ENCODE measurements at regions not wholly inside any gene's neighbourhood (a gene's known extent, or its start where the extent isn't known, plus 50 kb on each side); places are given as distances from the start of the nearest gene placed in this dataset.

DNA sequence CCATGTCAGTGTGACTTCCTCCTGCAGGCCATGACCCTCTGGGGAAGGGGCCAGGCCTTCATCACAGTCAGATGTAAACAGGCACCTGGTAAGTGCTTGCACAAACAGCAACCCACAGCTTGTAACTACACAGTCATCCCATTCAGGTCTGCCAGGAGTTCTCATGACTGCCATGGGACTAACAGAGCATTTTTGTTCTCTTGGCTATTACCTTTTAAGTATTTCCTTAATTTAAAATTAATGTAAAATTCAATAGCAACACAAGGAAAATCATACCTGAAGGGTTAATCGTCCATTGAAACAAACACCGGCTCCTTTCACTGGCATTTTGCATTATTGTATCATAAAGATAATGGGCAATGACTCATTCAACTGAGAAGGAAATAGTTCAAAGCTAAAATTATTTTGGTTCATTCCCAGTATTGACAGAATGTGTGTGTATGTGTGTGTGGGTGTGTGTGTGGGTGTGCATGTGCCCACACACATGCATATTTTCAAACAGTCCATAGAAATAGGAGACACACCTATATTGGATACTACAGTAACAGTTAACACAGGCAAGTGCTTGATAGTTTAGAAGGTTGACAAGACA, 307.9 kb downstream of the WDR11 start:
- Histone ChIP-seq H3K36me3 (no peaks in the 10 kb centered on the region), H3K27me3 (no peaks in the 10 kb centered on the region), H3K9me3 (no peaks in the 10 kb centered on the region), H3K4me1 (ENCODE audit: control insufficient read depth in 1 of 2, insufficient read depth in 1 of 2, low read depth in 1 of 2, low read length in 1 of 2) (peaks cover 0 to 8% of the 10 kb centered on the region in 2 experiments), H3K27ac (peak overlapping the region; percentile 78), H3K4me3 (ENCODE audit: low read depth in 1 of 2, low read length in 1 of 2) (no peak overlapping the region)
- TF ChIP-seq, protein P1, sequence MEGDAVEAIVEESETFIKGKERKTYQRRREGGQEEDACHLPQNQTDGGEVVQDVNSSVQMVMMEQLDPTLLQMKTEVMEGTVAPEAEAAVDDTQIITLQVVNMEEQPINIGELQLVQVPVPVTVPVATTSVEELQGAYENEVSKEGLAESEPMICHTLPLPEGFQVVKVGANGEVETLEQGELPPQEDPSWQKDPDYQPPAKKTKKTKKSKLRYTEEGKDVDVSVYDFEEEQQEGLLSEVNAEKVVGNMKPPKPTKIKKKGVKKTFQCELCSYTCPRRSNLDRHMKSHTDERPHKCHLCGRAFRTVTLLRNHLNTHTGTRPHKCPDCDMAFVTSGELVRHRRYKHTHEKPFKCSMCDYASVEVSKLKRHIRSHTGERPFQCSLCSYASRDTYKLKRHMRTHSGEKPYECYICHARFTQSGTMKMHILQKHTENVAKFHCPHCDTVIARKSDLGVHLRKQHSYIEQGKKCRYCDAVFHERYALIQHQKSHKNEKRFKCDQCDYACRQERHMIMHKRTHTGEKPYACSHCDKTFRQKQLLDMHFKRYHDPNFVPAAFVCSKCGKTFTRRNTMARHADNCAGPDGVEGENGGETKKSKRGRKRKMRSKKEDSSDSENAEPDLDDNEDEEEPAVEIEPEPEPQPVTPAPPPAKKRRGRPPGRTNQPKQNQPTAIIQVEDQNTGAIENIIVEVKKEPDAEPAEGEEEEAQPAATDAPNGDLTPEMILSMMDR (IDR thresholded peaks at IDR 0.05) = no peak

DNA sequence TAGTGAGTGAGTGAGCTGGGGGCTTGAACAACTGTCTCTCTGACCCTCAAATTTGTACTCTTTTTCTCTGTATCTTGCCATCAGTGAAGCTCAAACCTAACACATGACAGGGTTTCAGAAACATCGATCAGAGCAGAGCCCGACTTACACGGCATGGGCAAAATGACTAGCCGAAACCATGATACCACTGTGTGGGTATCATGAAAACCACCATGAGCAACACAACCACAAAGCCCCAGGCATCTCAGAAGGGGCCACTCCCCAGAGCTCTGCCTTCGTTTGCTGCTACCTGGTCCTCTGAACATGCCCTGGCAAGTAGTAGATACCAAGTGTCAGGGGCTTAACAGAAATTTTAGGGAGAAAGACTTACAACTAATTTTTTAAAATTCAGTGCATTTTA, 308.5 kb downstream of the WDR11 start:
- no peak overlapping the region for H3K27ac ChIP-seq
- TF ChIP-seq, protein P1 (IDR thresholded peaks at IDR 0.05) = no peak
- H3K36me3 ChIP-seq = no peaks in the 10 kb centered on the region
- H3K4me3 ChIP-seq (ENCODE audit: low read depth in 1 of 2, low read length in 1 of 2) = no peak overlapping the region
- H3K4me1 ChIP-seq (ENCODE audit: control insufficient read depth in 1 of 2, insufficient read depth in 1 of 2, low read depth in 1 of 2, low read length in 1 of 2) = peaks cover 0 to 8% of the 10 kb centered on the region in 2 experiments
- no peaks in the 10 kb centered on the region for H3K27me3 ChIP-seq
- no peaks in the 10 kb centered on the region for H3K9me3 ChIP-seq

DNA sequence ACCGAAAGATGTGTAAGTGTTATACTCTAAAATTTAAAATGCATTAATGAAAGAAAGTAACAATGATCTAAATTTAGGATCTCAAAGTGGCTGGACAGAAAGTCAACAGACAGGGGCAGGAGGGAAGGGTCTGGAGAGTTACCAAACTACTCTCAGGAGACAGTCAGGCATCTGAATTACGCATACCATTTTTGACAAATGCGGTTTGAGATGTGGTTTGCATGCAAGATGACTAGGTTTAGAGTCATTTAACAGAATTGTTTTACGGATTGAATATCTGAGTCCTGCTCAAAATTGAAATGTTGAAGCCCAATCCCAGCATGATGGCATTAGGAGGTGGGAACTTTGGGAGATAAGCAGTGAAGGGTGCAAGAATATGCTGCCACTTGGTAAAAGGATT, 314.1 kb downstream of the WDR11 start:
- no peak overlapping the region for H3K27ac ChIP-seq
- H3K4me3 ChIP-seq (ENCODE audit: low read depth in 1 of 2, low read length in 1 of 2) = no peak overlapping the region
- no peaks in the 10 kb centered on the region for H3K9me3 ChIP-seq

DNA sequence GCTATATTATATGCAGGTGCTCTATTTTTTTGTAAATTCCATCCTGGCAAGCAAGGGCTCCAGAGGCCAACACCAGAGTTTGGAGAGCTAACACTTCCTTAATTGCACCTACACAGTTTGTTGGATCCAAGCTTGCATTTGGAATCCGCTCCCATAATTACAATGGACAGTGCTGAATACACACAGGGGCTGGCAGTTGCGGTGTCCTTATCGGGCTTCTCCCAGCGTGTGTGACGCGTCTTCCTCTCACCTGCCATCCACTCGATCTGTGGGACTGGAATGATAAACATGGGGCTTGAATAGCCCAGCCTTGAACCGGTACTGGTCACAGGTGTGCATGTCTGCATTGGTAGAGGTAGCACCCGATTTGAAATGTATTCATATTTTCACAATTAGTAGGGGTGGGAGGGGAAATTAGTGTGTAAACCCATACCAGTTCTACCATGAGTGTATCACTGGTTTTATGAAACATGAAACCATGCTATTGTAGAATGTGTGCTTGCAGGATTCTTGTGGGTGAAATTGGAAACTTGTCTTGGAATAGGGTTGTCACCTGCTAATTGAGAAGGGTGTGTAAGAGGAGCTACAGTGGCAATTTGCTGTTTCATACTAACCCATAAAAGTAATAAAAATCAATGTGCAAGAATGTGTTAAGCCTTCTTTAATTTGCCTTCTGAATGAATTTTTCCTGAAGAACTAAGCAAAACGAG, 316.5 kb downstream of the WDR11 start:
- H3K27me3 ChIP-seq = no peaks in the 10 kb centered on the region
- no peak overlapping the region for H3K4me3 ChIP-seq (ENCODE audit: low read depth in 1 of 2, low read length in 1 of 2)
- no peaks in the 10 kb centered on the region for H3K36me3 ChIP-seq
- no peaks in the 10 kb centered on the region for H3K9me3 ChIP-seq
- H3K27ac ChIP-seq = no peak overlapping the region
- TF ChIP-seq, protein P1 (IDR thresholded peaks at IDR 0.05) = no peak
- H3K4me1 ChIP-seq (ENCODE audit: control insufficient read depth in 1 of 2, insufficient read depth in 1 of 2, low read depth in 1 of 2, low read length in 1 of 2) = peaks cover 0 to 22% of the 10 kb centered on the region in 2 experiments

More for the DNA sequence above, 314.1 kb downstream of the WDR11 start:
- Histone ChIP-seq H3K36me3 (no peaks in the 10 kb centered on the region), H3K27me3 (no peaks in the 10 kb centered on the region), H3K4me1 (ENCODE audit: control insufficient read depth in 1 of 2, insufficient read depth in 1 of 2, low read depth in 1 of 2, low read length in 1 of 2) (peaks cover 0 to 19% of the 10 kb centered on the region in 2 experiments)
- TF ChIP-seq, protein P1 (IDR thresholded peaks at IDR 0.05) = no peak

DNA sequence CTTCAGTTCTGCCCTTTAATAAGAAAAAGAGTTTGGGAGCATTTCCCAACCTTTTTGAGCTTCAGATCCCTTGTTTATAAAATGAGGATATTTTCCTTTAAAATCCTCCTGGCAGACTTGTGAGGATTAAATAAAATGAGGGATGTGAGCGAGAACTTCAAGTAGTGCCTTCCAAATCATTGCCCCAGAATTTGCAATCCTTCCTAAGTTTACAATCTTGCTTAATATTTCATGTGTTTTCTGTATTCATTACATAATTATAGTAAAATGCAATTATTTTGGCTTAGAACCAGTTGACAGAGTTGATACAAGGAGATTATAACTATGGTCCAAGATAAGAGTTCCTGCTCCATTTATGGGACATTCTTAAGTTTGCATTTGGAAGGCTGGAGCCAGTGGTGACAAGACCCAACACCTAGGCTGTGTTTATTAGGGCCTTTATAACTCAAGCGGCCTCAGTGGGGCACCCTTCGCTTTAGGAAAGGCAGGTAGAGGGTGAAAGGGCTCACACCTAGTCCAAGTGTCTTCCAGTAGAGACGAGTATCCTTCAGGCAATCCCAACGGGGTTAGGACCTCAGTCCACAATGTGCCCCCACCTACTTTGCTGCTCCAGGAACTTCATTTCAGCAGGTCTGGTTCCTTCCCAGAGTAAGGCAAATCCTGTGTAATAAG, 317.5 kb downstream of the WDR11 start:
- TF ChIP-seq, protein P1 (IDR thresholded peaks at IDR 0.05) = no peak
- Histone ChIP-seq H3K36me3 (no peaks in the 10 kb centered on the region), H3K9me3 (no peaks in the 10 kb centered on the region)

More for the DNA sequence above, 317.5 kb downstream of the WDR11 start:
- no peak overlapping the region for H3K4me3 ChIP-seq (ENCODE audit: low read depth in 1 of 2, low read length in 1 of 2)
- H3K27ac ChIP-seq = no peak overlapping the region
- H3K4me1 ChIP-seq (ENCODE audit: control insufficient read depth in 1 of 2, insufficient read depth in 1 of 2, low read depth in 1 of 2, low read length in 1 of 2) = peaks cover 0 to 22% of the 10 kb centered on the region in 2 experiments
- H3K27me3 ChIP-seq = no peaks in the 10 kb centered on the region

Measured in neutrophil (primary cell).